SK-N-SH (cell line): ENCODE measurements at regions not wholly inside any gene's neighbourhood (a gene's known extent, or its start where the extent isn't known, plus 50 kb on each side); places are given as distances from the start of the nearest gene placed in this dataset.

ENCODE experiments used
- CHD2 ChIP-seq: fragments of 150-350 bp; IDR thresholded peaks from 2 replicates; pipeline ENCODE4 v1.6.1; 2018; ENCODE audit warnings: low read length; ENCODE audit not compliant: partially characterized antibody
- EP300 ChIP-seq, 2 experiments: IDR thresholded peaks; 2 replicates each; pipeline versions ENCODE4 v1.4.0 to v1.6.1; 2012; ENCODE audit warnings: borderline replicate concordance in 1 of 2, low read depth in 1 of 2, low read length in 1 of 2
- JUND ChIP-seq: IDR thresholded peaks from 2 replicates; pipeline ENCODE4 v1.4.0; 2012
- POLR2AphosphoS5 ChIP-seq: IDR thresholded peaks from 2 replicates; pipeline ENCODE4 v1.6.1; 2012; ENCODE audit warnings: low read depth, low read length
- RCOR1 ChIP-seq: fragments of 150-350 bp; IDR thresholded peaks from 2 replicates; pipeline ENCODE4 v1.6.1; 2017; ENCODE audit warnings: antibody characterized with exemption, low read length
- TAF1 ChIP-seq: IDR thresholded peaks from 2 replicates; pipeline ENCODE4 v1.6.1; 2012; ENCODE audit warnings: low read depth, mild to moderate bottlenecking, low read length, moderate library complexity, borderline replicate concordance
- TF ChIP-seq, protein P1 (sequence below): fragments of 200-600 bp; sonication (generic); IDR thresholded peaks from 2 replicates; pipeline ENCODE4 v1.6.1; 2017; ENCODE audit warnings: antibody characterized with exemption, mild to moderate bottlenecking, moderate library complexity
- TF ChIP-seq, protein P2 (sequence below): fragments of 150-350 bp; IDR thresholded peaks from 2 replicates; pipeline ENCODE4 v1.6.1; 2017; ENCODE audit warnings: antibody characterized with exemption, low read length, low read depth, borderline replicate concordance

GRCh38 chr21:29230551-29231261 lies 68.0 kb upstream of the BACH1 start:
- TF ChIP-seq CHD2 (no peak), EP300 (IDR thresholded peaks at IDR 0.05; ENCODE audit: borderline replicate concordance in 1 of 2, low read depth in 1 of 2, low read length in 1 of 2) (no peak), RCOR1 (no peak), POLR2AphosphoS5 (no peak), TAF1 (no peak), JUND (no peak)
- TF ChIP-seq, protein P1, sequence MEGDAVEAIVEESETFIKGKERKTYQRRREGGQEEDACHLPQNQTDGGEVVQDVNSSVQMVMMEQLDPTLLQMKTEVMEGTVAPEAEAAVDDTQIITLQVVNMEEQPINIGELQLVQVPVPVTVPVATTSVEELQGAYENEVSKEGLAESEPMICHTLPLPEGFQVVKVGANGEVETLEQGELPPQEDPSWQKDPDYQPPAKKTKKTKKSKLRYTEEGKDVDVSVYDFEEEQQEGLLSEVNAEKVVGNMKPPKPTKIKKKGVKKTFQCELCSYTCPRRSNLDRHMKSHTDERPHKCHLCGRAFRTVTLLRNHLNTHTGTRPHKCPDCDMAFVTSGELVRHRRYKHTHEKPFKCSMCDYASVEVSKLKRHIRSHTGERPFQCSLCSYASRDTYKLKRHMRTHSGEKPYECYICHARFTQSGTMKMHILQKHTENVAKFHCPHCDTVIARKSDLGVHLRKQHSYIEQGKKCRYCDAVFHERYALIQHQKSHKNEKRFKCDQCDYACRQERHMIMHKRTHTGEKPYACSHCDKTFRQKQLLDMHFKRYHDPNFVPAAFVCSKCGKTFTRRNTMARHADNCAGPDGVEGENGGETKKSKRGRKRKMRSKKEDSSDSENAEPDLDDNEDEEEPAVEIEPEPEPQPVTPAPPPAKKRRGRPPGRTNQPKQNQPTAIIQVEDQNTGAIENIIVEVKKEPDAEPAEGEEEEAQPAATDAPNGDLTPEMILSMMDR: no peak
- TF ChIP-seq, protein P2, sequence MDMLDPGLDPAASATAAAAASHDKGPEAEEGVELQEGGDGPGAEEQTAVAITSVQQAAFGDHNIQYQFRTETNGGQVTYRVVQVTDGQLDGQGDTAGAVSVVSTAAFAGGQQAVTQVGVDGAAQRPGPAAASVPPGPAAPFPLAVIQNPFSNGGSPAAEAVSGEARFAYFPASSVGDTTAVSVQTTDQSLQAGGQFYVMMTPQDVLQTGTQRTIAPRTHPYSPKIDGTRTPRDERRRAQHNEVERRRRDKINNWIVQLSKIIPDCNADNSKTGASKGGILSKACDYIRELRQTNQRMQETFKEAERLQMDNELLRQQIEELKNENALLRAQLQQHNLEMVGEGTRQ: no peak
